ENCODE measurements at regions not wholly inside any gene's neighbourhood (a gene's known extent, or its start where the extent isn't known, plus 50 kb on each side); places are given as distances from the start of the nearest gene placed in this dataset.

- Histone ChIP-seq H2BK15ac (ENCODE audit: low read depth, poor library complexity, severe bottlenecking) (no peak overlapping the region), H3K4ac (ENCODE audit: low read depth in 1 of 2, low read length in 2 of 2) (no peak overlapping the region), H3K14ac (ENCODE audit: low read length in 2 of 2) (no peak overlapping the region), H2AFZ (ENCODE audit: low read depth, low read length) (no peak overlapping the region), H3K9me3 (ENCODE audit: control insufficient read depth, low read length) (no peaks in the 10 kb centered on the region), H3K36me3 (ENCODE audit: control insufficient read depth in 1 of 2, insufficient read depth in 2 of 2, low read depth in 1 of 2, low read length in 2 of 2) (no peaks in the 10 kb centered on the region), H3K9ac (ENCODE audit: low read length) (no peak overlapping the region), H4K91ac (ENCODE audit: low read length) (no peak overlapping the region), H2BK120ac (ENCODE audit: low read depth, low read length) (no peak overlapping the region), H3K4me2 (ENCODE audit: low read length, poor library complexity, severe bottlenecking) (no peak overlapping the region), H3K18ac (ENCODE audit: low read depth in 1 of 2, low read length in 2 of 2) (no peak overlapping the region), H3K27me3 (ENCODE audit: control insufficient read depth in 1 of 2, insufficient read depth in 1 of 2, low read length in 2 of 2) (no peaks in the 10 kb centered on the region), H3K4me1 (ENCODE audit: control insufficient read depth, insufficient read depth, low read depth, low read length) (no peaks in the 10 kb centered on the region), H2BK12ac (ENCODE audit: low read length in 2 of 2) (no peak overlapping the region), H4K8ac (ENCODE audit: low read length) (no peak overlapping the region), H3K4me3 (ENCODE audit: insufficient read depth in 1 of 2, low read depth in 1 of 2, low read length in 2 of 2) (no peak overlapping the region), H2AK5ac (ENCODE audit: low read length, severe bottlenecking) (no peak overlapping the region), H2BK5ac (ENCODE audit: low read depth, low read length, poor library complexity, severe bottlenecking) (no peak overlapping the region), H3K23ac (ENCODE audit: low read length in 2 of 2) (no peak overlapping the region), H3K27ac (ENCODE audit: low read length, poor library complexity, severe bottlenecking) (no peak overlapping the region), H3K79me1 (replicated peaks; ENCODE audit: low read length, poor library complexity, severe bottlenecking) (no peaks in the 10 kb centered on the region)
- no peak for DNase-seq
- WGBS, result 100% methylated on average over 2 of the region's 4 CpGs
Observed at GRCh38 chr6:23735151-23735550, 390.9 kb upstream of the NRSN1 start.

GRCh38 chr6:23736577-23736976 lies 389.4 kb upstream of the NRSN1 start:
- Histone ChIP-seq H4K91ac (ENCODE audit: low read length) (no peak overlapping the region), H3K27me3 (ENCODE audit: control insufficient read depth in 1 of 2, insufficient read depth in 1 of 2, low read length in 2 of 2) (no peaks in the 10 kb centered on the region), H3K4ac (ENCODE audit: low read depth in 1 of 2, low read length in 2 of 2) (no peak overlapping the region), H3K23ac (ENCODE audit: low read length in 2 of 2) (no peak overlapping the region), H3K27ac (ENCODE audit: low read length, poor library complexity, severe bottlenecking) (no peak overlapping the region), H3K4me1 (ENCODE audit: control insufficient read depth, insufficient read depth, low read depth, low read length) (no peaks in the 10 kb centered on the region), H3K79me1 (replicated peaks; ENCODE audit: low read length, poor library complexity, severe bottlenecking) (no peaks in the 10 kb centered on the region), H2AK5ac (ENCODE audit: low read length, severe bottlenecking) (no peak overlapping the region), H4K8ac (ENCODE audit: low read length) (no peak overlapping the region), H3K18ac (ENCODE audit: low read depth in 1 of 2, low read length in 2 of 2) (no peak overlapping the region), H2BK12ac (ENCODE audit: low read length in 2 of 2) (no peak overlapping the region), H2BK15ac (ENCODE audit: low read depth, poor library complexity, severe bottlenecking) (no peak overlapping the region), H3K4me2 (ENCODE audit: low read length, poor library complexity, severe bottlenecking) (no peak overlapping the region), H3K9ac (ENCODE audit: low read length) (no peak overlapping the region), H3K14ac (ENCODE audit: low read length in 2 of 2) (no peak overlapping the region), H3K9me3 (ENCODE audit: control insufficient read depth, low read length) (no peaks in the 10 kb centered on the region), H3K36me3 (ENCODE audit: control insufficient read depth in 1 of 2, insufficient read depth in 2 of 2, low read depth in 1 of 2, low read length in 2 of 2) (no peaks in the 10 kb centered on the region), H2BK5ac (ENCODE audit: low read depth, low read length, poor library complexity, severe bottlenecking) (no peak overlapping the region), H3K4me3 (ENCODE audit: insufficient read depth in 1 of 2, low read depth in 1 of 2, low read length in 2 of 2) (no peak overlapping the region), H2AFZ (ENCODE audit: low read depth, low read length) (no peak overlapping the region), H2BK120ac (ENCODE audit: low read depth, low read length) (no peak overlapping the region)
- no peak for DNase-seq
- 82% methylated on average over 3 of the region's 3 CpGs for WGBS

GRCh38 chr6:23747239-23747638 lies 378.8 kb upstream of the NRSN1 start:
- 34% methylated on average over 5 of the region's 5 CpGs for WGBS
- no peak overlapping the region for H2BK120ac ChIP-seq (ENCODE audit: low read depth, low read length)
- H4K8ac ChIP-seq (ENCODE audit: low read length), result no peak overlapping the region
- H2BK15ac ChIP-seq (ENCODE audit: low read depth, poor library complexity, severe bottlenecking), result no peak overlapping the region
- H2BK12ac ChIP-seq (ENCODE audit: low read length in 2 of 2), result no peak overlapping the region
- no peak overlapping the region for H2AK5ac ChIP-seq (ENCODE audit: low read length, severe bottlenecking)
- H3K14ac ChIP-seq (ENCODE audit: low read length in 2 of 2), result no peak overlapping the region
- no peak overlapping the region for H2AFZ ChIP-seq (ENCODE audit: low read depth, low read length)
- no peaks in the 10 kb centered on the region for H3K27me3 ChIP-seq (ENCODE audit: control insufficient read depth in 1 of 2, insufficient read depth in 1 of 2, low read length in 2 of 2)
- no peak overlapping the region for H4K91ac ChIP-seq (ENCODE audit: low read length)
- H3K36me3 ChIP-seq (ENCODE audit: control insufficient read depth in 1 of 2, insufficient read depth in 2 of 2, low read depth in 1 of 2, low read length in 2 of 2), result no peaks in the 10 kb centered on the region
- no peak overlapping the region for H3K4ac ChIP-seq (ENCODE audit: low read depth in 1 of 2, low read length in 2 of 2)
- DNase-seq, result no peak
- H3K27ac ChIP-seq (ENCODE audit: low read length, poor library complexity, severe bottlenecking), result no peak overlapping the region
- H3K18ac ChIP-seq (ENCODE audit: low read depth in 1 of 2, low read length in 2 of 2), result no peak overlapping the region
- H3K4me2 ChIP-seq (ENCODE audit: low read length, poor library complexity, severe bottlenecking), result no peak overlapping the region
- H3K79me1 ChIP-seq (replicated peaks; ENCODE audit: low read length, poor library complexity, severe bottlenecking), result no peaks in the 10 kb centered on the region
- H3K4me3 ChIP-seq (ENCODE audit: insufficient read depth in 1 of 2, low read depth in 1 of 2, low read length in 2 of 2), result no peak overlapping the region
- no peak overlapping the region for H2BK5ac ChIP-seq (ENCODE audit: low read depth, low read length, poor library complexity, severe bottlenecking)
- H3K23ac ChIP-seq (ENCODE audit: low read length in 2 of 2), result no peak overlapping the region
- peaks cover 7% of the 10 kb centered on the region for H3K9me3 ChIP-seq (ENCODE audit: control insufficient read depth, low read length)
- H3K4me1 ChIP-seq (ENCODE audit: control insufficient read depth, insufficient read depth, low read depth, low read length), result no peaks in the 10 kb centered on the region
- H3K9ac ChIP-seq (ENCODE audit: low read length), result no peak overlapping the region

- H3K4me1 ChIP-seq (ENCODE audit: control insufficient read depth, insufficient read depth, low read depth, low read length), result no peaks in the 10 kb centered on the region
- H3K79me1 ChIP-seq (replicated peaks; ENCODE audit: low read length, poor library complexity, severe bottlenecking), result no peaks in the 10 kb centered on the region
- no peak overlapping the region for H4K91ac ChIP-seq (ENCODE audit: low read length)
- no peaks in the 10 kb centered on the region for H3K27me3 ChIP-seq (ENCODE audit: control insufficient read depth in 1 of 2, insufficient read depth in 1 of 2, low read length in 2 of 2)
- no peak overlapping the region for H2BK5ac ChIP-seq (ENCODE audit: low read depth, low read length, poor library complexity, severe bottlenecking)
- H3K27ac ChIP-seq (ENCODE audit: low read length, poor library complexity, severe bottlenecking), result no peak overlapping the region
- no peak overlapping the region for H3K4me3 ChIP-seq (ENCODE audit: insufficient read depth in 1 of 2, low read depth in 1 of 2, low read length in 2 of 2)
- H3K9ac ChIP-seq (ENCODE audit: low read length), result no peak overlapping the region
- no peak overlapping the region for H4K8ac ChIP-seq (ENCODE audit: low read length)
- DNase-seq, result no peak
- H2BK12ac ChIP-seq (ENCODE audit: low read length in 2 of 2), result no peak overlapping the region
- no peak overlapping the region for H3K18ac ChIP-seq (ENCODE audit: low read depth in 1 of 2, low read length in 2 of 2)
- no peak overlapping the region for H3K14ac ChIP-seq (ENCODE audit: low read length in 2 of 2)
- no peak overlapping the region for H2AFZ ChIP-seq (ENCODE audit: low read depth, low read length)
- no peak overlapping the region for H3K4me2 ChIP-seq (ENCODE audit: low read length, poor library complexity, severe bottlenecking)
- no peak overlapping the region for H3K4ac ChIP-seq (ENCODE audit: low read depth in 1 of 2, low read length in 2 of 2)
- no peak overlapping the region for H2AK5ac ChIP-seq (ENCODE audit: low read length, severe bottlenecking)
- peaks cover 12% of the 10 kb centered on the region for H3K9me3 ChIP-seq (ENCODE audit: control insufficient read depth, low read length)
- WGBS, result no CpG with 5 or more reads among the region's 1 CpG
- no peak overlapping the region for H2BK120ac ChIP-seq (ENCODE audit: low read depth, low read length)
- no peak overlapping the region for H2BK15ac ChIP-seq (ENCODE audit: low read depth, poor library complexity, severe bottlenecking)
- H3K23ac ChIP-seq (ENCODE audit: low read length in 2 of 2), result no peak overlapping the region
- no peaks in the 10 kb centered on the region for H3K36me3 ChIP-seq (ENCODE audit: control insufficient read depth in 1 of 2, insufficient read depth in 2 of 2, low read depth in 1 of 2, low read length in 2 of 2)
Observed at GRCh38 chr6:23752414-23752813, 373.6 kb upstream of the NRSN1 start.
